Kidney capillary endothelial cell (primary cell): ENCODE measurements at regions not wholly inside any gene's neighbourhood (a gene's known extent, or its start where the extent isn't known, plus 50 kb on each side); places are given as distances from the start of the nearest gene placed in this dataset.
"Not testable (repeated sequence)": the region's sequence is repeated elsewhere in the genome, so short reads cannot be mapped to it uniquely, and the experiment has no call there.

Experiments
- DNase-seq: peaks from one replicate; pipeline ENCODE4 v3.0.0-alpha.2; 2018; ENCODE audit warnings: low spot score

GRCh38 chr20:48042628-48043027 is 257.3 kb upstream of the SULF2 start:
- no peak for DNase-seq

GRCh38 chr20:48041078-48041780 is 255.9 kb upstream of the SULF2 start:
- no peak for DNase-seq

GRCh38 chr20:48040491-48040890 is 255.2 kb upstream of the SULF2 start:
- DNase-seq: no peak

DNA sequence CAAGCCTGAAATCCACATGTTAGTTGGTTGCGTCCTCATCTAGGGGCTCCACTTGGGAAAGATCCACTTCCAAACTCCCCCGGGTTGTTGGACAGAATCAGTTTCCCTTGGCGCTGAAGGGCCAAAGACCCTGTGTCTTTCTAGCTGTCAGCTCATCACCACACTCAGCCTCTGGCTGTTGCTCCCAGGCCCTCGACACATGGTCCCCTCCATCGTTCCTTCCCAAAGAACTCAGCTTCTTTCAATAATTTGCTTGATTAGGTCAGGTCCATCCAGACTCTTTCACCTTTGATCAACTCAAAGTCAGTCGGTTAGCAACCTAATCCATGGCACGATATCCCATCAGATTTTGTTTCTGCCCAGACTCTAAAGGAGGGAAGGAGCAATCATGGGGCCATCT is 254.8 kb upstream of the SULF2 start:
- no peak for DNase-seq

DNA sequence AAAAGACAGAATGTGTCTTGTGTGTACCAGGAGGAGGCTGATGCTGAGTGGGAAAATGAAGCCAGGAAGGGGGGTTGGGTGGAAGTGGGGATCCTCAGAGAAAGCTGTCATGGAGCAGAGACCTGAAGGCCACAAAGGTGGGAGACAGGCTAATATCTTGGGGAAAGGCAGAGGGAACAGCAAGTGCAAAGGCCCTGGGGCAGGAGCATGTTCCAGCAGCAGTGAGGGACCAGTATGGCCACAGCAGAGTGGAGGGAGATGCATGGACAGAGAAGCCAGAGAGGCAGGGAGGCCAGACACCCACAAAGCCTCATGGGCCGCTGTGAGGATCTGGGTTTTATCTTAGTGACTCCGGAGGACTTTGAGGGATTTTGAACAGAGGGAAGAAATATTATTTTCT is 254.2 kb upstream of the SULF2 start:
- no peak for DNase-seq

DNA sequence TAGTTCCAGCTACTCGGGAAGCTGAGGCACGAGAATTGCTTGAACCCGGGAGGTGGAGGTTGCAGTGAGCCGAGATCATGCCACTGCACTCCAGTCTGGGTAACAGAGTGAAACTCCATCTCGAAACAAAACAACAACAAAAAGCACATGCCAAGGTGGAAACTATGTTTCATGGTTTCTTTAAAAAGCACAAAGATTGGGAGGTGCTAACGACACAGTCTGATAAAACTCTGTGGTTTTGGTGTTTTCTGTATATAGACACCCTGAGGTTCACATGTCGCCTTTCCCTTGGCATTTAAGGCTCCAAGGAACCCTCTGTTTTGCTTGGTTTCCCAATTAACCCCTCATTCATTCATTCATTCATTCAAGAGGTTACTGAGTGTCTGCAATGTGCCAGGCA is 253.4 kb upstream of the SULF2 start:
- no peak for DNase-seq

- not testable (repeated sequence) for DNase-seq
Observed at GRCh38 chr20:48037798-48038197, 252.5 kb upstream of the SULF2 start.

- no peak for DNase-seq
Observed at GRCh38 chr20:48035961-48036731, 250.9 kb upstream of the SULF2 start.

DNA sequence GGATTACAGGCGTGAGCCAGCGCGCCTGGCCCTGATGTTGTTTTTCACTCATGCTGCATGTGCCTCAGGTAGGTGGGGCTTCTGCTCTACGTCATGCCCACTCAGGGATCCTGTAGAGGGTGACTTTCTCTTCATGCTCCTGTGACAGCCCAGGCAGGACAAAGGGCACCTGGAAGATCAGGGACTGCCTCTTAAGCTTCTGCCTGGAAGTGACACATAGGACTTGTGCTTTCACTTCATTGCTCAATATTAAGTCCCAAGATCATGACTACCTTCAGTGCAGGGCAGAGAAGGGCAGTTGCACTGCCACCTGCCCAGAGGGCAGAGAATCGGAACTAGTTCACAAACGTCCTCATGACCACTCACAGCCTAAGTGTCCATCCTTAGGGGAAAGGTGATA is 249.5 kb upstream of the SULF2 start:
- DNase-seq: no peak

DNA sequence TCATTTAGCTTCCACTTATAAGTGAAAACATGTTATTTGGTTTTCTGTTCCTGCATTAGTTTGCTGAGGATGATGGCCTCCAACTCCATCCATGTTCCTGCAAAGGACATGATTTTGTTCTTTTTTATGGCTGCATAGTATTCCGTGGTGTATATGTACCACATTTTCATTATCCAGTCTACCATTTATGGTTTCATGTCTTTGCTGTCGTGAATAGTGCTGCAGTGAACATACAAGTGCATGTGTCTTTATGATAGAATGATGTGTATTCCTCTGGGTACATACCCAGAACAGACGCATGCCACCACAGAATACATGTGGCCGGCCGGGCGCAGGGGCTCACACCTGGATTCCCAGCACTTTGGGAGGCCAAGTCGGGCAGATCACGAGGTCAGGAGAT is 247.7 kb upstream of the SULF2 start:
- DNase-seq: not testable (repeated sequence)

DNA sequence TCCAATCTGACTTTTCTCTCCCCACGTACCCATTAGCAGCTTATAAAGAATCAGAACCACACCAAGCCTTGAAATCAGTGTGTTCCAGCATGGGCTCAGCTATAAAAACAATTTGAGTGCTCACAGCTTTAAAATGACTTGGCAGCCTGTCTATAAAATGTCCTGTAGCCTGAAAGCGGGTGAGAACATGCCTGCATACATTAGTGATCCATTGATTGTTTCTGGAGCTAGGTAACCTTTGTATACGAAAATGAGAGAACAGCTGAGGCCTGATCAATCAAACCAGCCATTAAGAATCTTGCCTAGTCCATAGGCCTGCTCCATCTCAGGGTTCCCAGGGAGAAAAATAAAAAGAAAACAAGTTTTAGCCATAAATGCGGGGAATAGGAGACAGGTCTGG is 245.8 kb upstream of the SULF2 start:
- no peak for DNase-seq

DNA sequence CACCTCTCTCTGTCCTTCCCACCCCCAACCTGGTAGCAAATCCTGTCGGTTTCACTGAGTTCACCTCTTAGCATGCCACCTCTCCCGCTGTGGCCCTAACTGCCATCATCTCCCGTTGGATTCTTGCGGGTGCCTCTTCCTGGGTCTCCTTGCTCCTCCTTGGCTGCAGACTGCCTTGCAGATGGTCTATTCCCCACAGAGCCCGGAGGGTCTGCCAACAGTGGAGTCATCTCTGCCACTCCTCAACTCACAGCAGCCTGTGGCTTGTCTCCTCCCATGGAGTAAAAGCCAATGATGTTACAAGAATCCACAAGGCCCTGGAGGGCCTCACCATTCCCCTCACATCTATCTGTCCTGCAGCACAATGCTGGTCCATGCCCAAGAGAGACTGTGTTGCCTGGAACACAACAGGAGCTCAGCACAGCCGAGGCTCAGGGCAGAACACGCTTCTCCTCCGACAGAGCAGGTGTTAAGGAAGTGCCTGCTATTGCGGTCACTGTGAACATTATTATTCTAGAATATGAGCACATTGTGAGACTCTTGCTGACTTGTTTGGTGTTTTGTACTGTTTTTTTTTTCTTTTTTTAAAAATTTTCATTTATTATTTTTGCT is 241.8 kb upstream of the SULF2 start:
- no peak for DNase-seq

DNA sequence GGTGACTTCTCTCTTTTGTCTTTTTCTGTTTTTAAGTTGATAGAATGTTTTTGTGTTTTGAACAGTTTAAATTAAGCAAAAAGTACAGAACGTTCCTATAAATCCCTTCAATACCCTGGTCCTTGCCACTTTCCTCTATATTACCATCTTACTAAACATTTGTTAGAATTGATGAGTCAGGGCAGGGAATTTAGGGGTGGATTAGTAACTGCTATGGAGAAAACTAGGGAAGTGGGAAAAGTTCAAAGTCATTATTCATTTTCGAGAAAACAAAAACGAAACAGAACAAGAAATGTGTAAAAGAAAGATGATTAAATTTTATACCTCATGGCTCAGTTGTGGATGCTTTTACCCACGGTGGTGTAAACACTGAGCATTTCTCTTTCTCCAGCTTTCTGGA is 240.4 kb upstream of the SULF2 start:
- peak; percentile 22 for DNase-seq

DNA sequence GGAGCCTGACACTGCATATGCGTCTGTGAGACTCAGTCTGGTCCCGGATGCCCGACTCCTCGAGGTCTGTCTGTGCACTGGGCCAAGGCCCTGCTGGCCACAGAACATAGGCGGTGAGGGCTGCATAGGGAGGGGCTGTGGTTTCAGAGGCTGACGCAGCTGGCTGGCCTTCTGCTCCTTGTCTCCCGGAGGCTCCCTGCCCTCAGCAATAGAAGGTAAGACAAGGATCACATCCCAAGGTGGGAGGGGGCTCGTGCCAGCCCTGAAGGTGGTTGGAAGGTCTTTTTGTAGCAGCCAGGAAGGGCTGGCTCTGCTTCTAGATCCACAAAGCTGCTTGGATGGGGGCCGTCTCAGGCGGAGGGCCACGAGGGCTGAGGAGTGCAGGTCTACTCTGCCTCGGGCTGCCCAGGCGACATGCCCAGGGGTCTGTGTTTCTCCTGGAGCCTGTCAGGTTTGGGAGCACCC is 239.8 kb upstream of the SULF2 start:
- DNase-seq: no peak

DNA sequence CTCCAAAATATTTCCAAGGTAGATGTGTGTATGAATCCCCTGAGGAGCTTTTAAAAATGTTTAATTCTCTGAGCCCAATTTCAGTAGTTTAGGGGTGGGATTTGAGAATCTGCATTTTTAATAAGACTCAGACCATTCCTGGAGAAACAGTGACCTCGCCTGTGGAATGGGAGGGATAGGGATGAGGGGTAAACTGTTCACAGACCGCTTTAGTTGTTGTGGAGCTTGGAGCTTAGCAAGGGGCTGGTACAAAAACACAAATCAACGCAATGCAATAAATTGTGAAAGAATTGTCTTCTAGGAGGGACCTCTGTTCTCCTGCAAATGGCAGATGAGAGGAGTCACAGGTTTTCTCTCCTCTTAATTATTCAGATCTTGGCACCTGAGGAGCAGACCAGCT is 239.3 kb upstream of the SULF2 start:
- DNase-seq: no peak

- DNase-seq: not testable (repeated sequence)
Observed at GRCh38 chr20:48020696-48021095, 235.4 kb upstream of the SULF2 start.

DNA sequence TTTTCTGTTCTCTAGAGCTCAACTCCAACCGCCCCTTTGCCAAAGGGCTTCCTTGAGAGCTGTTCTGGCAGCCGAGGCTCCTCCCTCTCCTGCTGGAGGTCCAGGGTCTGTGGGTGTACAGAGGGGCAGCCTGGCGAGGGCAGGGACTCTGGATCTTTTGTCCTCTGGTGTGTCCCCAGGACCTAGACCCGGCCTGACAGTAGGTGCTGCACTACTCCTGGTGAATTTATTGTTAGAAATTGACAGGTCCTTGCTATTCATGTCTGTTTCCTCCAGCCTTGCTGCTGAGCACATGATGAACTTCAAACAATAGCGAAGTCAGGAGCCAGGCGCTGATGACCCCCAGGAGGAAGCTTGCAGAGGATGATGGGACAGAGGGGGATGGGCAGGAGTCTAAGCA is 234.7 kb upstream of the SULF2 start:
- DNase-seq: no peak

DNA sequence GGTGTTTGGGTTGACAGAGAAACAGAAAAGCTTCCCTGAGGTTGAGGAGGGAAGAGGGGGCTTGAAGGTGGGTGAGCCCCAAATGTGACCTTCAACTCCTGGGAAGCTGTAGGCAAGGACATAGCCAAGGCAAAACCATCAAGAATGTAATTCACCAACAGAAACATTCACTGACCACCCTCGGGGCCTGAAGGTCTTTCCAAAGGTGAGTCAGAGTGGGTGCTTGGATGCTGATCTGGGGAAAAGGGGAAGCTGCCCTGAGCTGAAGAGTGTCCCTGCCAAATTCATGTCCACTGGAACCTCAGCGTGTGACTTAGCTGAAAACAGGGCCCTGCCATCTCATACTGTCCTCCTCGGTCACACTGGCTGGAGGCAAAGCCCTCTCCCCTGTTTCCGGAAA is 234.2 kb upstream of the SULF2 start:
- DNase-seq: no peak

- not testable (repeated sequence) for DNase-seq
Observed at GRCh38 chr20:48018851-48019250, 233.6 kb upstream of the SULF2 start.

- no peak for DNase-seq
Observed at GRCh38 chr20:48017992-48018391, 232.7 kb upstream of the SULF2 start.

- DNase-seq: no peak
Observed at GRCh38 chr20:48017509-48017908, 232.2 kb upstream of the SULF2 start.

DNA sequence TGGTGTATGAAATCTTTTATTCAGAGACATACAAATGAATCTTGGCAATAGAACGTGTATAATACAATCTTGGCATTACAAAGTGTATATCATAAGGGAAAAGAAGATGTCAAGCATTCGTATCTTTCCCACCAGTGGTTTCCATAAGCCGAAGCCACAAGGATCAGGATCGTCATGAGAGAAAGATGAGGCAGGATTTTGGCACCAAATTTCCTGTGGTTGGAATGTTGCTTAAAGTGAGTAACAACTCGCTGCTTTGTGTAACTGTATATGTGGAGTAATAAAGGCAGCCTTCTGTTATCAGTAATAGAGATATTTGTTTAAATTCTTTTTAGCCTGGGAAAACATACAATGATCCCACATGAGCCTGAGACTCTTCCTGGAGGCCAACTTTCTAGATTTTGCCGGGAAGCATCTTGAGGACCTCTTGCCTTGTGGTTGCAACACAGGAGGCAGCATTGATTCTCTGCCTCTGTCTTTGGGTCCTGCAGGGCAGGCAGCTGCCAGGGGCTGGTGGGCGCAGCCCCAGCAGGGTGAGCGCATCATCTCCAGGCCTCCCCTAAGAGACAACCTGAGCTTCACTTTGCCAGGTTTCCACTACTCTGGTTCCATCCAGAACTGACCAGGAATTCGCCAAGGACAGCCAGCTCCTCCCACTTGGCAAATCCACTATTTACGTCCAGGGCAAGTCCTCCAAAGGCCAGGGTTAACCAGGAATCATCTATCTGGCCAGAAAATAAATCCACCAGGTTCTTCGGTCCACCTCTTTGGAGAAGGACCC is 230.9 kb upstream of the SULF2 start:
- DNase-seq: no peak
